ENCODE measurements at regions not wholly inside any gene's neighbourhood (a gene's known extent, or its start where the extent isn't known, plus 50 kb on each side); places are given as distances from the start of the nearest gene placed in this dataset.
"Not testable (repeated sequence)": the region's sequence is repeated elsewhere in the genome, so short reads cannot be mapped to it uniquely, and the experiment has no call there.

DNA sequence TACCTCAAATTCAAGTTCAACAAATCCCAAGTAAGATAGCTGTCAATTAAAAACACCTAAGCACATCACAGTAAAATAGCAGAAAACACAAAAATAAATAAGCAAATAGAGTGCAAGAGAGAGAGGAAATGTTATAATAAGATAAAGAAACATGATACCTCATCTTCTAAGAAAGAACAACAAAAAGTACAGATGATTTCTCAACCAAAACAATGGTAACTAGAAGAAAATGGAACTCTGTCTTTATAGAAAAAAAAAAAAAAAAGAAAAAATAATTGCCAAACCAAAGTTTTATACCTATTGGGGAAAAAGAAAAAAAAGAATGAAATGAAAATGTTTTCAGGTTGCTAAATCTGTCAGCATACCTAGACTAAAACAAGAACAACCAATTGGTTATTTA is 1253.5 kb upstream of the CDH2 start:
- ATAC-seq = no peak
- Mint-ChIP-seq H3K27ac (no peak overlapping the region), H3K9me3 (ENCODE audit: low read depth) (peaks cover 14% of the 10 kb centered on the region), H3K27me3 (no peaks in the 10 kb centered on the region), H3K4me1 (no peaks in the 10 kb centered on the region), H3K4me3 (no peak overlapping the region), H3K36me3 (ENCODE audit: low read depth) (no peaks in the 10 kb centered on the region)
- intact Hi-C loops (cut with DNase I, micrococcal nuclease) = no loop called here
- ChIA-PET POLR2A (no interaction called here), CTCF (no interaction called here)
- DNase-seq = no peak

- ChIA-PET POLR2A (no interaction called here), CTCF (no interaction called here)
- no peak overlapping the region for H3K4me3 Mint-ChIP-seq
These were observed 1241.2 kb upstream of the CDH2 start for GRCh38 chr18:29418136-29418535.

DNA sequence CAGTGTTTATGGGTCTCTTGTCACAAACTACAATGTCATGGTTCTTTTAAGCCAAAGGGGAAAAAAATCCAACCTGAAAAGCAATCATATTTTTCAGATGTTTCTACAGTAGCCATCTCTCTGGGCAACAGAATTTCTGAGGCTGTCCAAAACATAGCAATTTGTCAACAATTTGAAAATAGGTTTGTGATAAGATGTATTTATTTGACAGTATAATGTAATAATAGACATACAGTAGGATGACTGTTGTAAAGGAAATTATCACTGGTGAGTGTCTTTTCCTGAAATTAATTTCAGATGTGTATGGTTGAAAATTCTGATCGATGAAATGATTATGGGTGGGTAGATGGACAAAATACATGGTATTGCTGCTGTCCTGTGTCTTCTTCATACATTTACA is 1230.1 kb upstream of the CDH2 start:
- intact Hi-C loops (cut with DNase I, micrococcal nuclease) = no loop called here
- H3K9me3 Mint-ChIP-seq (ENCODE audit: low read depth) = peaks cover 12% of the 10 kb centered on the region
- H3K36me3 Mint-ChIP-seq (ENCODE audit: low read depth) = no peaks in the 10 kb centered on the region
- ChIA-PET CTCF (no interaction called here), POLR2A (no interaction called here)
- no peak for DNase-seq
- no peak overlapping the region for H3K27ac Mint-ChIP-seq
- no peak for ATAC-seq
- no peaks in the 10 kb centered on the region for H3K4me1 Mint-ChIP-seq
- no peaks in the 10 kb centered on the region for H3K27me3 Mint-ChIP-seq
- no peak overlapping the region for H3K4me3 Mint-ChIP-seq

More at GRCh38 chr18:29418136-29418535, 1241.2 kb upstream of the CDH2 start:
- ATAC-seq (no peak), DNase-seq (no peak)
- H3K4me1 Mint-ChIP-seq = no peaks in the 10 kb centered on the region
- intact Hi-C loops (cut with DNase I, micrococcal nuclease) = no loop called here
- H3K9me3 Mint-ChIP-seq (ENCODE audit: low read depth) = peaks cover 14% of the 10 kb centered on the region
- H3K36me3 Mint-ChIP-seq (ENCODE audit: low read depth) = no peaks in the 10 kb centered on the region
- H3K27ac Mint-ChIP-seq = no peak overlapping the region
- H3K27me3 Mint-ChIP-seq = no peaks in the 10 kb centered on the region

GRCh38 chr18:29397536-29397935 is 1220.6 kb upstream of the CDH2 start:
- ChIA-PET CTCF (no interaction called here), POLR2A (no interaction called here)
- intact Hi-C loops (cut with DNase I, micrococcal nuclease) = no loop called here
- Mint-ChIP-seq H3K4me3 (no peak overlapping the region), H3K36me3 (ENCODE audit: low read depth) (no peaks in the 10 kb centered on the region), H3K27ac (no peak overlapping the region), H3K27me3 (no peaks in the 10 kb centered on the region), H3K4me1 (no peaks in the 10 kb centered on the region), H3K9me3 (ENCODE audit: low read depth) (peaks cover 21% of the 10 kb centered on the region)
- ATAC-seq (no peak), DNase-seq (no peak)

GRCh38 chr18:29383311-29384273 is 1206.7 kb upstream of the CDH2 start:
- intact Hi-C loops (cut with DNase I, micrococcal nuclease) = no loop called here
- Mint-ChIP-seq H3K27me3 (no peaks in the 10 kb centered on the region), H3K27ac (no peak overlapping the region), H3K4me3 (no peak overlapping the region), H3K4me1 (no peaks in the 10 kb centered on the region), H3K9me3 (ENCODE audit: low read depth) (peaks cover 6% of the 10 kb centered on the region), H3K36me3 (ENCODE audit: low read depth) (no peaks in the 10 kb centered on the region)
- ChIA-PET POLR2A (no interaction called here), CTCF (no interaction called here)
- DNase-seq (no peak), ATAC-seq (no peak)

GRCh38 chr18:29378651-29379136 is 1201.8 kb upstream of the CDH2 start:
- intact Hi-C loops (cut with DNase I, micrococcal nuclease) = no loop called here
- H3K4me1 Mint-ChIP-seq = no peaks in the 10 kb centered on the region
- H3K9me3 Mint-ChIP-seq (ENCODE audit: low read depth) = peaks cover 9% of the 10 kb centered on the region
- H3K27ac Mint-ChIP-seq = no peak overlapping the region
- DNase-seq = no peak
- no peaks in the 10 kb centered on the region for H3K36me3 Mint-ChIP-seq (ENCODE audit: low read depth)
- POLR2A ChIA-PET = no interaction called here
- H3K27me3 Mint-ChIP-seq = no peaks in the 10 kb centered on the region
- H3K4me3 Mint-ChIP-seq = no peak overlapping the region
- ATAC-seq = no peak
- CTCF ChIA-PET = no interaction called here

DNA sequence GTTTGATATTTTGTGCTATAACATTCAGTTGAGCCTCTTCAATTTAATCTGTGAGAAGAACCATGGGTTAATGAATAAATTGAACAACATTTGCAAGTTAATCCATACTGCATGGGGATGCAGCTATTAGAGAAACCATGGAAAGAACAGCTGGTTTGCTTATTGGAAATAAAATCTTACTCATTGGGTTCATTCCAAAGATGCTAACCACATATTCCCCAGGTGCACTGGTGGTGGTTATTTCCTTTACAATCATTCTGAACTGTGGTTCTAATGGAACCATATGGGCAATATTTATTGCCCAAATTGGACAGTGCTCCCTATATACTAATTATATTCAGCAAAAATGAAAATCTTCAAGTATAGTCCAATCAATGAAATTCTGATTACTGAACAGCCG is 1200.4 kb upstream of the CDH2 start:
- intact Hi-C loops (cut with DNase I, micrococcal nuclease) = no loop called here
- ATAC-seq (no peak), DNase-seq (no peak)
- H3K27ac Mint-ChIP-seq = no peak overlapping the region
- peaks cover 15% of the 10 kb centered on the region for H3K9me3 Mint-ChIP-seq (ENCODE audit: low read depth)
- no peaks in the 10 kb centered on the region for H3K27me3 Mint-ChIP-seq
- no peaks in the 10 kb centered on the region for H3K36me3 Mint-ChIP-seq (ENCODE audit: low read depth)
- H3K4me1 Mint-ChIP-seq = no peaks in the 10 kb centered on the region
- no peak overlapping the region for H3K4me3 Mint-ChIP-seq
- POLR2A ChIA-PET = no interaction called here
- CTCF ChIA-PET = no interaction called here

DNA sequence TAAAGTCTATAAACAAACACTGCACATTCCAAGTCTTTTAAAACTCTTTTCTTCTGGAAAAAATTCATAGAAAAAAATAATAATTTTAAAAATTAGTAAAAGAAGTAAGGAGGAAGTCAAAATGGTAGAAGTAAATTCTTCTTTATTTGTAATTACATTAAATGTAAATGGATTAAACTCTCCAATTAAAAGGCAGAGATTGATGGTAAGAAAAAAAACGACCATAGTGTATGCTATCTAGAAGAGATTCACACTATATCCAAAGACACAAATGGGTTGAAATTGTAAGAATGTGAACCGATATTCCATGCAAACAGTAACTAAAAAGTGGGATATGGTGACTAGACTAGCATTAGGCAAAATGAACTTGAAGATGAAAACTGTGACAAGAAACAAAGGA is 1196.1 kb upstream of the CDH2 start:
- no peaks in the 10 kb centered on the region for H3K27me3 Mint-ChIP-seq
- no peak for DNase-seq
- H3K27ac Mint-ChIP-seq = no peak overlapping the region
- ChIA-PET CTCF (no interaction called here), POLR2A (no interaction called here)
- intact Hi-C loops (cut with DNase I, micrococcal nuclease) = no loop called here
- no peak for ATAC-seq
- H3K4me3 Mint-ChIP-seq = no peak overlapping the region
- no peaks in the 10 kb centered on the region for H3K36me3 Mint-ChIP-seq (ENCODE audit: low read depth)
- peaks cover 13% of the 10 kb centered on the region for H3K9me3 Mint-ChIP-seq (ENCODE audit: low read depth)
- no peaks in the 10 kb centered on the region for H3K4me1 Mint-ChIP-seq

GRCh38 chr18:29361843-29362242 is 1184.9 kb upstream of the CDH2 start:
- no peak overlapping the region for H3K27ac Mint-ChIP-seq
- no peak overlapping the region for H3K4me3 Mint-ChIP-seq
- peaks cover 13% of the 10 kb centered on the region for H3K9me3 Mint-ChIP-seq (ENCODE audit: low read depth)
- intact Hi-C loops (cut with DNase I, micrococcal nuclease) = no loop called here
- DNase-seq = no peak
- no peaks in the 10 kb centered on the region for H3K4me1 Mint-ChIP-seq
- ATAC-seq = no peak
- no peaks in the 10 kb centered on the region for H3K27me3 Mint-ChIP-seq
- ChIA-PET CTCF (interaction anchor here (0.8 kb wide), 1 partner anchor 15 kb away, joined by 3 read pairs; no protein-coding TSS in a partner anchor), POLR2A (no interaction called here)
- no peaks in the 10 kb centered on the region for H3K36me3 Mint-ChIP-seq (ENCODE audit: low read depth)

DNA sequence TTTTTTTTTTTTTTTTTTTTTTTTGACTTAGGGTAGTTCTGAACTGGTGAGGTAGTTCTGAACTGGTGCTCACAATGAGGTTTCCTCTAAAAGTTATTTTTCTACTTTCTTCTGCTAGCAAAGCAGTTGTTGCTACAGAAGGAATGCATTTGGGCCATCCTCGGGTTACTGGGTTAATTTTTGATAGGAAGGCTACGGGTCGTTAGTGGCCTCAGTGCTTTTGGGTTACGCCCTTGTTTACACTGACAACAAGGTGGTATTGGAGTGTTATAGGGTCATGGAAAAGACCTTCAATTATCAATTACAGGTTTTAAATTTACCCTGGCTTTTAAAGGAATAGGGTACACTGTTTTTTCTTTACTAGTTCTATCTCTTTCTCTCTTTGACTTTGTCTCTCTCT is 1183.7 kb upstream of the CDH2 start:
- DNase-seq; H3K27me3 Mint-ChIP-seq; POLR2A ChIA-PET; ATAC-seq; H3K36me3 Mint-ChIP-seq (ENCODE audit: low read depth); H3K27ac Mint-ChIP-seq; CTCF ChIA-PET; intact Hi-C loops (cut with DNase I, micrococcal nuclease); H3K4me1 Mint-ChIP-seq; H3K4me3 Mint-ChIP-seq: not testable (repeated sequence)
- peaks cover 16% of the 10 kb centered on the region for H3K9me3 Mint-ChIP-seq (ENCODE audit: low read depth)

- H3K4me1 Mint-ChIP-seq; H3K27ac Mint-ChIP-seq; DNase-seq; H3K4me3 Mint-ChIP-seq; H3K36me3 Mint-ChIP-seq (ENCODE audit: low read depth); CTCF ChIA-PET; intact Hi-C loops (cut with DNase I, micrococcal nuclease); H3K27me3 Mint-ChIP-seq; ATAC-seq; POLR2A ChIA-PET: not testable (repeated sequence)
- H3K9me3 Mint-ChIP-seq (ENCODE audit: low read depth) = peaks cover 20% of the 10 kb centered on the region
These were observed 1182.3 kb upstream of the CDH2 start for GRCh38 chr18:29359222-29359621.

GRCh38 chr18:29351171-29351570 is 1174.2 kb upstream of the CDH2 start:
- no peak for ATAC-seq
- ChIA-PET CTCF (no interaction called here), POLR2A (no interaction called here)

More at GRCh38 chr18:29351171-29351570, 1174.2 kb upstream of the CDH2 start:
- no peak for DNase-seq
- H3K4me3 Mint-ChIP-seq = no peak overlapping the region
- no peaks in the 10 kb centered on the region for H3K4me1 Mint-ChIP-seq
- intact Hi-C loops (cut with DNase I, micrococcal nuclease) = no loop called here
- no peaks in the 10 kb centered on the region for H3K36me3 Mint-ChIP-seq (ENCODE audit: low read depth)
- peaks cover 13% of the 10 kb centered on the region for H3K9me3 Mint-ChIP-seq (ENCODE audit: low read depth)
- no peak overlapping the region for H3K27ac Mint-ChIP-seq
- no peaks in the 10 kb centered on the region for H3K27me3 Mint-ChIP-seq
